22Rv1 (cell line): ENCODE measurements at regions not wholly inside any gene's neighbourhood (a gene's known extent, or its start where the extent isn't known, plus 50 kb on each side); places are given as distances from the start of the nearest gene placed in this dataset.

Experiments used
- ZFX ChIP-seq: fragments of 450-650 bp; IDR thresholded peaks from 2 replicates; pipeline ENCODE4 v1.6.1; 2017; ENCODE audit warnings: antibody characterized with exemption, borderline replicate concordance
- TF ChIP-seq, protein P1 (sequence below): fragments of 450-650 bp; IDR thresholded peaks from 2 replicates; pipeline ENCODE4 v1.5.1; 2017; ENCODE audit warnings: mild to moderate bottlenecking

GRCh38 chr9:26334706-26335105, 557.9 kb downstream of the CAAP1 start:
- TF ChIP-seq, protein P1, sequence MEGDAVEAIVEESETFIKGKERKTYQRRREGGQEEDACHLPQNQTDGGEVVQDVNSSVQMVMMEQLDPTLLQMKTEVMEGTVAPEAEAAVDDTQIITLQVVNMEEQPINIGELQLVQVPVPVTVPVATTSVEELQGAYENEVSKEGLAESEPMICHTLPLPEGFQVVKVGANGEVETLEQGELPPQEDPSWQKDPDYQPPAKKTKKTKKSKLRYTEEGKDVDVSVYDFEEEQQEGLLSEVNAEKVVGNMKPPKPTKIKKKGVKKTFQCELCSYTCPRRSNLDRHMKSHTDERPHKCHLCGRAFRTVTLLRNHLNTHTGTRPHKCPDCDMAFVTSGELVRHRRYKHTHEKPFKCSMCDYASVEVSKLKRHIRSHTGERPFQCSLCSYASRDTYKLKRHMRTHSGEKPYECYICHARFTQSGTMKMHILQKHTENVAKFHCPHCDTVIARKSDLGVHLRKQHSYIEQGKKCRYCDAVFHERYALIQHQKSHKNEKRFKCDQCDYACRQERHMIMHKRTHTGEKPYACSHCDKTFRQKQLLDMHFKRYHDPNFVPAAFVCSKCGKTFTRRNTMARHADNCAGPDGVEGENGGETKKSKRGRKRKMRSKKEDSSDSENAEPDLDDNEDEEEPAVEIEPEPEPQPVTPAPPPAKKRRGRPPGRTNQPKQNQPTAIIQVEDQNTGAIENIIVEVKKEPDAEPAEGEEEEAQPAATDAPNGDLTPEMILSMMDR, result no peak
- no peak for TF ChIP-seq ZFX
